ENCODE measurements at regions not wholly inside any gene's neighbourhood (a gene's known extent, or its start where the extent isn't known, plus 50 kb on each side); places are given as distances from the start of the nearest gene placed in this dataset.

GRCh38 chr4:32254216-32254615 is 1534.0 kb downstream of the PCDH7 start:
- no peak for DNase-seq
- intact Hi-C loops (cut with DNase I; ENCODE audit: low total_unique reads): no loop called here
- H3K36me3 ChIP-seq: no peaks in the 10 kb centered on the region
- H3K9me3 ChIP-seq: no peaks in the 10 kb centered on the region
- H3K4me1 ChIP-seq: no peaks in the 10 kb centered on the region
- H3K4me3 ChIP-seq: no peak overlapping the region
- no peak overlapping the region for H3K27ac ChIP-seq
- H3K27me3 ChIP-seq: no peaks in the 10 kb centered on the region
- no peak for TF ChIP-seq CTCF (IDR thresholded peaks at IDR 0.05)
- no peak for TF ChIP-seq POLR2A (IDR thresholded peaks at IDR 0.05)
- no peak for TF ChIP-seq POLR2AphosphoS5 (IDR thresholded peaks at IDR 0.05)
- no peak for TF ChIP-seq EP300 (IDR thresholded peaks at IDR 0.05)
- WGBS, 5 donors: 47 to 66% (median 62%) methylated on average over 3 of the region's 3 CpGs

GRCh38 chr4:32258986-32259385 is 1538.8 kb downstream of the PCDH7 start:
- intact Hi-C loops (cut with DNase I; ENCODE audit: low total_unique reads): no loop called here
- Histone ChIP-seq H3K4me1 (no peaks in the 10 kb centered on the region), H3K36me3 (no peaks in the 10 kb centered on the region), H3K9me3 (no peaks in the 10 kb centered on the region), H3K27ac (no peak overlapping the region), H3K27me3 (no peaks in the 10 kb centered on the region), H3K4me3 (no peak overlapping the region)
- WGBS, 5 donors: 56 to 72% (median 65%) methylated on average over 2 of the region's 2 CpGs
- TF ChIP-seq EP300 (IDR thresholded peaks at IDR 0.05): no peak
- TF ChIP-seq CTCF (IDR thresholded peaks at IDR 0.05): no peak
- no peak for TF ChIP-seq POLR2AphosphoS5 (IDR thresholded peaks at IDR 0.05)
- TF ChIP-seq POLR2A (IDR thresholded peaks at IDR 0.05): no peak
- no peak for DNase-seq

GRCh38 chr4:32261196-32261595 is 1541.0 kb downstream of the PCDH7 start:
- Histone ChIP-seq H3K4me3 (no peak overlapping the region), H3K4me1 (no peaks in the 10 kb centered on the region), H3K9me3 (no peaks in the 10 kb centered on the region), H3K27me3 (no peaks in the 10 kb centered on the region), H3K36me3 (no peaks in the 10 kb centered on the region), H3K27ac (no peak overlapping the region)
- DNase-seq: no peak
- TF ChIP-seq CTCF (IDR thresholded peaks at IDR 0.05) (no peak), POLR2AphosphoS5 (IDR thresholded peaks at IDR 0.05) (no peak)
- 64 to 80% (median 77%) methylated on average over 9 of the region's 9 CpGs for WGBS, 5 donors
- intact Hi-C loops (cut with DNase I; ENCODE audit: low total_unique reads): no loop called here

GRCh38 chr4:32268863-32269262 is 1548.7 kb downstream of the PCDH7 start:
- intact Hi-C loops (cut with DNase I; ENCODE audit: low total_unique reads): no loop called here
- H3K27me3 ChIP-seq: no peaks in the 10 kb centered on the region
- TF ChIP-seq POLR2AphosphoS5 (IDR thresholded peaks at IDR 0.05) (no peak), CTCF (IDR thresholded peaks at IDR 0.05) (no peak), EP300 (IDR thresholded peaks at IDR 0.05) (no peak), POLR2A (IDR thresholded peaks at IDR 0.05) (no peak)

More at GRCh38 chr4:32268863-32269262, 1548.7 kb downstream of the PCDH7 start:
- no peaks in the 10 kb centered on the region for H3K36me3 ChIP-seq
- no peaks in the 10 kb centered on the region for H3K9me3 ChIP-seq
- H3K4me3 ChIP-seq: no peak overlapping the region
- DNase-seq: peak in 1 of 2 donors; percentile 21
- H3K4me1 ChIP-seq: no peaks in the 10 kb centered on the region
- WGBS, 5 donors: 0 to 45% (median 0%) methylated on average over 1 of the region's 1 CpG
- no peak overlapping the region for H3K27ac ChIP-seq

Data from stomach (tissue), 8 donors.